Adrenal gland (tissue), 9 donors: ENCODE measurements at regions not wholly inside any gene's neighbourhood (a gene's known extent, or its start where the extent isn't known, plus 50 kb on each side); places are given as distances from the start of the nearest gene placed in this dataset.

Experiments
- DNase-seq, 7 donors: peaks; one replicate each; pipeline ENCODE4 v3.0.0-alpha.2; 2019 to 2020
- H3K27ac ChIP-seq, 5 donors: fragments of 200-600 bp; sonication (generic) in 4 of 5; 1 replicate in 3 of 5; 2 replicates in 2 of 5; pipeline versions ENCODE4 v1.5.1 to v1.8.0; 2016 to 2020; ENCODE audit warnings: mild to moderate bottlenecking in 1 of 5
- H3K27me3 ChIP-seq: fragments of 200-600 bp; 2 replicates; pipeline ENCODE4 v1.8.0; 2021
- H3K36me3 ChIP-seq, 2 donors: fragments of 200-600 bp; replicated peaks in 1 of 2; 1 replicate in 1 of 2; 2 replicates in 1 of 2; pipeline versions ENCODE4 v1.5.1 to v1.8.0; 2018 to 2022
- H3K4me1 ChIP-seq, 2 donors: fragments of 200-600 bp; replicated peaks in 1 of 2; 1 replicate in 1 of 2; 2 replicates in 1 of 2; pipeline versions ENCODE4 v1.5.1 to v1.8.0; 2018 to 2021
- H3K4me3 ChIP-seq, 4 donors: fragments of 200-600 bp; sonication (generic) in 3 of 4; one replicate each; pipeline ENCODE4 v1.5.1; 2016 to 2018
- H3K9me3 ChIP-seq, 3 donors: fragments of 200-600 bp; sonication (generic) in 1 of 3; replicated peaks in 1 of 3; 1 replicate in 2 of 3; 2 replicates in 1 of 3; pipeline versions ENCODE4 v1.5.1 to v1.8.0; 2016 to 2021
- CTCF ChIP-seq, 6 experiments: fragments of 450-650 bp in 4 of 6; fragments of 200-600 bp in 2 of 6; sonication (generic) in 1 of 6; IDR thresholded peaks; 1 replicate in 5 of 6; 2 replicates in 1 of 6; pipeline versions ENCODE4 v1.5.1 to v1.8.0; 2016 to 2021; ENCODE audit warnings: antibody characterized with exemption in 6 of 6, mild to moderate bottlenecking in 2 of 6, moderate library complexity in 1 of 6
- POLR2A ChIP-seq, 2 donors: fragments of 450-650 bp; IDR thresholded peaks; one replicate each; pipeline ENCODE4 v1.6.1; 2017; ENCODE audit warnings: antibody characterized with exemption in 2 of 2, mild to moderate bottlenecking in 2 of 2, moderate library complexity in 1 of 2
- WGBS, 4 donors: extraction: QIAGEN DNeasy Blood & Tissue Kit in 2 of 4; methylation state at CpG; one replicate each; pipeline versions ENCODE4 v1.1.5 to v1.1.7; 2013 to 2017; 5-methylcytosine and 5-hydroxymethylcytosine counted together
- intact Hi-C, 2 donors: fragments of 100-400 bp; cut with DNase I; formaldehyde crosslinking; loops; one replicate each; pipeline versions ENCODE4 v1.14.1 to v1.15.0; 2022 to 2023
- donor health status: healthy with polysubstance abuse.
- donor health status: Bipolar disorder and iron deficiency.
- donor health status: DM: yes; HTN: yes; CAD: no.
- donor health status: DM: no; HTN: no; CAD: no.
- donor health status: DM: no; HTN: no; CAD: no.

GRCh38 chr2:24439971-24440340, 51.1 kb upstream of the NCOA1 start:
- no peaks in the 10 kb centered on the region for H3K36me3 ChIP-seq
- TF ChIP-seq POLR2A (IDR thresholded peaks at IDR 0.05) (no peak), CTCF (IDR thresholded peaks at IDR 0.05) (no peak)
- no peaks in the 10 kb centered on the region for H3K9me3 ChIP-seq
- intact Hi-C loops = no loop called here
- WGBS, 4 donors = 87 to 92% (median 89%) methylated on average over 3 of the region's 3 CpGs
- no peak overlapping the region for H3K27ac ChIP-seq
- H3K27me3 ChIP-seq = no peaks in the 10 kb centered on the region
- H3K4me3 ChIP-seq = no peak overlapping the region
- peaks cover 0 to 17% of the 10 kb centered on the region in 2 donors for H3K4me1 ChIP-seq
- DNase-seq = no peak

GRCh38 chr2:24439280-24439970, 51.6 kb upstream of the NCOA1 start:
- WGBS, 4 donors = 86 to 89% (median 87%) methylated on average over 4 of the region's 4 CpGs
- Histone ChIP-seq H3K27ac (no peak overlapping the region), H3K4me3 (no peak overlapping the region), H3K4me1 (peaks cover 0 to 22% of the 10 kb centered on the region in 2 donors), H3K9me3 (no peaks in the 10 kb centered on the region), H3K36me3 (no peaks in the 10 kb centered on the region), H3K27me3 (no peaks in the 10 kb centered on the region)
- intact Hi-C loops = no loop called here
- TF ChIP-seq CTCF (IDR thresholded peaks at IDR 0.05) (no peak), POLR2A (IDR thresholded peaks at IDR 0.05) (no peak)
- DNase-seq = no peak

- TF ChIP-seq POLR2A (IDR thresholded peaks at IDR 0.05) (no peak), CTCF (IDR thresholded peaks at IDR 0.05) (no peak)
- DNase-seq = no peak
- intact Hi-C loops = no loop called here
- Histone ChIP-seq H3K9me3 (no peaks in the 10 kb centered on the region), H3K27me3 (no peaks in the 10 kb centered on the region), H3K4me3 (no peak overlapping the region), H3K36me3 (no peaks in the 10 kb centered on the region), H3K4me1 (peaks cover 0 to 30% of the 10 kb centered on the region in 2 donors), H3K27ac (no peak overlapping the region)
Measured at GRCh38 chr2:24438106-24438505, 52.9 kb upstream of the NCOA1 start.

- TF ChIP-seq CTCF (IDR thresholded peaks at IDR 0.05) = no peak
- no peak for TF ChIP-seq POLR2A (IDR thresholded peaks at IDR 0.05)
- Histone ChIP-seq H3K36me3 (no peaks in the 10 kb centered on the region), H3K4me3 (no peak overlapping the region), H3K27me3 (no peaks in the 10 kb centered on the region), H3K9me3 (no peaks in the 10 kb centered on the region), H3K4me1 (peaks cover 0 to 31% of the 10 kb centered on the region in 2 donors), H3K27ac (peak overlapping the region in 2 of 5 donors; percentile 38 to 46)
- intact Hi-C loops = no loop called here
- WGBS, 4 donors = 59 to 70% (median 64%) methylated on average over 12 to 13 of the region's 13 CpGs
- peak; percentile 52 to 84 (median 71) for DNase-seq
Measured at GRCh38 chr2:24435391-24436316, 55.4 kb upstream of the NCOA1 start.
